Stimulated activated CD8-positive, alpha-beta memory T cell treated with anti-CD3 and anti-CD28 coated beads, Interleukin-4, amount 100 ng/mL, for 4 hours (primary cell): ENCODE measurements at regions not wholly inside any gene's neighbourhood (a gene's known extent, or its start where the extent isn't known, plus 50 kb on each side); places are given as distances from the start of the nearest gene placed in this dataset.

ENCODE experiments used
- DNase-seq, 2 donors: peaks; one replicate each; pipeline ENCODE4 v3.0.0-alpha.2; 2020; ENCODE audit warnings: low read depth in 2 of 2, low spot score in 1 of 2

DNA sequence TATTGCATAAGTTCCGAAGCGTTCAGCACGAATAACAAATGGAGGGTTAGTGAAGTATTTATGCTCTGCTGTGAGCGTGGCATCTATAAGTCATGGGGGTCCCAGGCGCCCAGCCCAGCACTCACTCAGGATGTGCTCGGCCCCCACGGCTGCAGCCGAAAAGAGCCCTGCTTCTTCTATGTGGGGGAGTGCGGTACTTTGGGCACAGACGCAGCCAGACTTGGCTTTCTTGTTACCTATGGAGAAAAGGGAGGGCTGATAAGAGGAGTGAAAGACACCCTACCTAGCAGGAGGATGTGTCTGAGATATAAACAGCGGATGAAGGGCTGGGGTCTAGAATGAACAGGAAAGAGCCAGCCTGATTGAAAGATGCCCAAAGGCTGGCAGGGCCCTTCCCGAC, 51.4 kb downstream of the MRPL36 start:
- no peak for DNase-seq

DNA sequence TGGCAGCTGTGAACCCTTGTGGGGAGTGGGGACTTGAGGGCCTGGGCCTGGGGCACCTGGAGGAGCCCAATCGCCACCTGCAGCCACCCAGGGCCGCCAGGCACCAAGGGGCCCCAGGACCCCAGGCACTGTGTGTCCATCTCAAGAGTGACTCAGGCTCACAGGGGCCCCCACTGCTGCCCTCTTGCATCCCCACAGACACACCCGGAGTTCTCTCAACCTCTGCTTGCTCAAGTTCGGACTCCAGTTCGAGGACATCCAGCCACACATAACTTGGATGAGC, 51.9 kb downstream of the MRPL36 start:
- no peak for DNase-seq

- no peak for DNase-seq
Observed at GRCh38 chr5:1747079-1747802, 52.4 kb downstream of the MRPL36 start.

GRCh38 chr5:1746371-1747078, 53.1 kb downstream of the MRPL36 start:
- DNase-seq: no peak

- no peak for DNase-seq
Observed at GRCh38 chr5:1745796-1746370, 53.8 kb downstream of the MRPL36 start.

DNA sequence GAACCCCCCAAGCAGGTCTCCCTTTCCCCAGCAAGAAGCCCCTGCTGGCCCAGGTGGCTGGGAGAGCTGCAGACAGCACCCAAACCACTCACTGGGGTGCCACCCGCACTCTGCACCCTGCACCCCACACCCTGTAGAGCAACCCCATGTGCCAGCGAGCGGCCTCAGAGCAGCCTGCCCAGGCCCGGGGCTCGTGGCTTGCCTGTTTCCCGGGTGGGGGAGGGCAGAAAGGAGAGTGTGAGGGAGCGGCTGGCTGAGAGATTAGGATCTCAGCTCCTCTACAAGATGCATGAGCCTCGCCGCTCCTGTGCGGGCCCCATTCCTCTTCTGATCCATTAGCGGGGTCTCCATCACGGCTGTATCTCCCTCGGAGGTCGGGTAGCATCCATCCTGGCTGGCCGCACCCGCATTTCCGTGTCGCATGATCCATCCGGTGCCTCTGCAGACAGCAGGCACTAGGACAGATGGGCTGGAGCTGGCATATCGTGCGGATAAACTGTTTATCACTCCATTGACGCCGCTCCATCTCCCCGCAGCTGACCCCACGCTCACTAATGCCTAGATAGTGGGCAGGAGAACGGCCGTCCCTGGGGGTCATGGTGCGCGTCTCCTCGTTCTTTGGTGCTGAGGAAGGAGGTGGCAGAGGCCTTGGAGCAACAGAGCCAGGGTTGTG, 54.4 kb downstream of the MRPL36 start:
- no peak for DNase-seq

GRCh38 chr5:1744393-1745122, 55.1 kb downstream of the MRPL36 start:
- no peak for DNase-seq

DNA sequence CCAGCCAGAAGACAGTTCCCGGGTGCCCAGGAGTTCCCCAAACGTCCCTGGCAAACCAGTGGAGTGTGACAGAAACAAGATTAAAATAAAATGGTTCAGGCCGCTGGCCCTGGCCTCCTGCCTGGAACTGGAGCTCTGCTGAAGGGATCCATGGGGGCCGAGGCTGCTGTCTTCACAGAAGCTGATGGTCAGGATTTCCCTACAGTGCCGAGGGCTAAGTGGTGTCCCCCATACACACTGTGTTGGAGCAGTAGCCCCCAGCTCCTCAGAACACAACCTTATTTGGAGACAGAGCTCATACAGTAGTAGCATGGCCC, 55.9 kb downstream of the MRPL36 start:
- DNase-seq: no peak

DNA sequence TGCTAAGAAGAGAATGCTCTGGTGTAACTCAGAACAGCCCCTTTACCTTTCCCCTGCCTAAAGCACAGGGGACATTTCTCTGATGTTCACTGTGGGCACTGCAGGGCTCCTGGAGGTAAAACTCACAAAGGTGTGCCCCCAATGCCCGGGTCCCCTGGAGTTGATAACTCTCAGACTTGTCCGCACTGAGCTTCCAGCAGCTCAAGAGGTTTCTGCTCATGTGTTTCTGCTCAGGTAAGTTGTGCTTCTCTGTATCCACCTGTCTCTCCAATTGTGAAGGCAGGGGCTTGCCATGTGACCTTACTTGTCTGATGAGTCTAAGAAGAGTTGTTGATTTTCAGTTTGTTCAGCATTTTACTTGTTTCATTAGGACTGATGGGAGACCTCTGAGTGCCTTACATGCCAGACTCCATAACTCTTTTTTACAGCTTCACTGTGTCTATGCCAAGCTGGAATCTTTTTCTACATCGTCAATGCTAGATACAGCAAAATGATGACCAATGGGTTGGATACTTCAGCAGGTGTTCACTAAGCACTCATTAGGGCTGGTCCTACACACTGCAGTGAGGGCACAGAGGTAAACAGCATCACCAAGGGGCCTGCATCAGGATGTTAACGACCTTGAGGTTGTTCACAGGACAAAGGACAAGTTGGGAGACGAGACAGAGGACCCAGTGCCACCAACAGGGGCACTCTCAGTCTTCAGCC, 56.4 kb downstream of the MRPL36 start:
- no peak for DNase-seq

- peak in 1 of 2 donors; percentile 6 for DNase-seq
Observed at GRCh38 chr5:1737790-1738405, 61.7 kb downstream of the MRPL36 start.

DNA sequence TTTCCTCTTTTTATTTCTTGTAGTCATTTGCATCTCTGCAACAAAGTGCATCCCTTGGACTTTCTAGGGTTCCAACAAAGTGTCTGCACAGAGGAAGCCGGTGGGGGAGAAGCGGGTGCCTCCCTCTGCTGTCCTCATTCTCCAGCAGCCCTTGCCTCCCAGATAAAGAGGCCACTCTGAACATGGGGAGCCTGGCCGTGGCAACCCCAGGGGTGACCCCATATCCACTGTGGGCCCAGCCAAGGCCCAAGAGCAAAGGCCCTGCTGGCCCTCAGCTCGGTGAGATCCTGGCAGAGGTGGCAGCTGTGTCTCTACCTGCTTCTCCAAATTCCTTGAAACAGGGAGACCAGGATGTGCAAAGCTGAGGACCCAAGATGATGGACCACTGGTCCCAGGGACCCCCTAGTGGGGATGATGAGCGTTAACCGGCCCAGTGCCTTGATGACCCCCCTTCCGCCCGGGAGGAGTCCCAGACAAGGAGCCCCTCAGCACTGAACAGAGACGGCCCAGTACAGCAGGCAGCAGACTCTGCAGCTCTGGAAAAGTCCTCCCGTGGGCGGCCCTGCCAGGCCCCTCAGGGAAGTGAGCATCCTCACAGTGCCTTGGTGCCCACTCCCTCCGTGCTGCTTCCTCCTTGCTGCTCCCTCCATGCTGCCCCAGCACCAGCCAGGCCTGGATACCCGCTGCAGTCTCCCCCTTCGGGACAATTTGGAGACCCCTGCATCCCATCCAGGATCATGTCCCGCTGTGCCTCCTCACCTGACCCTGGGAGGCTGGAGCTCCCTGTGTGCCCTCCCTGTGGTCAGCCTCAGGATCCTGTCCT, 62.5 kb downstream of the MRPL36 start:
- no peak for DNase-seq

- no peak for DNase-seq
Observed at GRCh38 chr5:1736065-1736464, 63.6 kb downstream of the MRPL36 start.

DNA sequence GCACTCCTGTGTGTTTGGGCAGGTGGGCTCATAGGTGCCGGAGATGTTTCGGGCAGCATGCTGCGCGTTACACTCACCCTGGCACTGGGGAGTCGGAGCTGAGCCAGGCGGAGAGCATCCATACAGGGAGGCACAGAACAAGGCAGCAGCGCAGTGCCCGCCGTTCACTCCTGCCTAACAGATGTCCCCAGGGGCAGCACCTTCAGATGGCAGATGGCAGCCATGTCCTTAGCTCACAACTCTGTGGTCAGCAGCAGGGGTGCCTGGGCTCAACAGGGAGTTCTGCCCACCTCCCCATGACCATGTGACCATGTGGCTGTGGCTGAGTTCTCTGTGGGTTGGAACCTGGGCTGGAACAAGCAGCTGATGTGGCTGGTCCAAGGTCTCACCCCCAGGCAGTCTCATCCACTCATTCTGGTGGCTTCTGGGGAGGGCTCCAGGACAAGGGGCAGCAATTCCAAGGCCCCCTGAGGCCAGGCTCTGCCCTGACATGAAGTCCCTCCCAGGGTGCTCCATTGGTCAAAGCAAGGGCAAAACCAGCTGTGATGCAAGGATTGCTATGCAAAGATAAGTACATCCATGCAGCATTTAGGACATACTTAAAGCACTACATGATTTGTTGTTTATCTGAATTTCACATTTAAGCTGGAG, 64.2 kb downstream of the MRPL36 start:
- DNase-seq: no peak

DNA sequence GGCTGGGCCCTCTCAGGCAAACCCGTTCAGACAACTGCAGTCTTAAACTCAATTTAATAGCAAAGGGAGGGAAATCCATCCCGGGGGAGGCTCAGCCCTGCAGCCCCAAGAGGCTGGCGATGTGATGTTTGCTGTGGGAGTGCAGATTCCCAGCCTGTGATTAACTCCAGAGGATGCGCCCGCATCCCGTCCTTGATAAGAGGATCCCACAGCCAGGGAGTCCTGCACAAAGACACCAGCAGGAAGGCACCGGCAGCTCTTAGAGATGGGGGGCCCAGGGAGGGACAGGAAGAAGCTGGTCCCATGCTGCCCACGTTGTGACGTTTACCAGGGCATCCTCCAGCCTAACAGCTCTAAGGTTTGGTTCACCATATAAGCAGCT, 64.7 kb downstream of the MRPL36 start:
- DNase-seq: no peak

- DNase-seq: no peak
Observed at GRCh38 chr5:1734271-1734907, 65.2 kb downstream of the MRPL36 start.

DNA sequence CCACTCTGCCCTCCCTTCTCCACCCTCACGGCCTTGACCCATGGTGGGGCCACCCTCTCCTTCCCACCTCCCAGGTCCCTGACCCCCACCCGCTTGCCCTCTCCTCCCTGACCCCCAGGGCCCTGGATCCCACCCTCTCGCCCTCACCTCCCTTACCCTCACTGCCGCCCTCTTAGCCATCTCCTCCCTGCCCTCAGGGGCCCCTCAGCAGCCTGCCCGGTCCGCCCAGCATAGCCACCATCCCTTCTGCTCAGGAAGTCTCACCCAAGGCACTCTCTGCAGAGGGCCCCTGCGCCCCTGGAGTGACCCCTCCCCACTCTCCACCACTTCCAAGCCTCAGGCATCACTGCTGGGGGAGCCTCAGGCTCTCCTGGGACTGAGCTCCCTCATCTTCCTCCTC, 66.3 kb downstream of the MRPL36 start:
- no peak for DNase-seq

GRCh38 chr5:1732945-1733344, 66.7 kb downstream of the MRPL36 start:
- no peak for DNase-seq

GRCh38 chr5:1732238-1732941, 67.2 kb downstream of the MRPL36 start:
- no peak for DNase-seq
